NCI-H1417 treated with DMSO at 0.1 percent for 48 hours (cell line): ENCODE measurements at regions not wholly inside any gene's neighbourhood (a gene's known extent, or its start where the extent isn't known, plus 50 kb on each side); places are given as distances from the start of the nearest gene placed in this dataset.

Experiments
- DNase-seq: peaks from one replicate; lab custom pipeline; 2025; lab: John Stamatoyannopoulos, UW

- no peak for DNase-seq
These were observed 143.3 kb upstream of the KLHL29 start for GRCh38 chr2:23241611-23242245.

- no peak for DNase-seq
These were observed 141.8 kb upstream of the KLHL29 start for GRCh38 chr2:23243073-23243659.

- DNase-seq, result no peak
These were observed 140.4 kb upstream of the KLHL29 start for GRCh38 chr2:23244617-23245016.

GRCh38 chr2:23246992-23247683, 137.8 kb upstream of the KLHL29 start:
- DNase-seq, result no peak

- DNase-seq, result no peak
These were observed 136.3 kb upstream of the KLHL29 start for GRCh38 chr2:23248667-23249066.

GRCh38 chr2:23249348-23249747, 135.6 kb upstream of the KLHL29 start:
- no peak for DNase-seq

- DNase-seq, result no peak
These were observed 134.6 kb upstream of the KLHL29 start for GRCh38 chr2:23250371-23250770.

- DNase-seq, result no peak
These were observed 128.3 kb upstream of the KLHL29 start for GRCh38 chr2:23256643-23257042.

GRCh38 chr2:23260621-23261020, 124.4 kb upstream of the KLHL29 start:
- DNase-seq, result no peak

GRCh38 chr2:23268467-23269263, 116.3 kb upstream of the KLHL29 start:
- DNase-seq, result no peak

GRCh38 chr2:23269747-23270146, 115.2 kb upstream of the KLHL29 start:
- no peak for DNase-seq

GRCh38 chr2:23270810-23271209, 114.2 kb upstream of the KLHL29 start:
- no peak for DNase-seq

GRCh38 chr2:23271230-23271629, 113.7 kb upstream of the KLHL29 start:
- no peak for DNase-seq

GRCh38 chr2:23273786-23274185, 111.2 kb upstream of the KLHL29 start:
- DNase-seq, result no peak

- DNase-seq, result no peak
These were observed 104.6 kb upstream of the KLHL29 start for GRCh38 chr2:23280401-23280800.

- no peak for DNase-seq
These were observed 101.3 kb upstream of the KLHL29 start for GRCh38 chr2:23283653-23284052.

GRCh38 chr2:23285091-23285800, 99.7 kb upstream of the KLHL29 start:
- no peak for DNase-seq

GRCh38 chr2:23286031-23286757, 98.8 kb upstream of the KLHL29 start:
- DNase-seq, result no peak

GRCh38 chr2:23286758-23287704, 97.9 kb upstream of the KLHL29 start:
- DNase-seq, result no peak

- no peak for DNase-seq
These were observed 95.3 kb upstream of the KLHL29 start for GRCh38 chr2:23289671-23290070.
